Heart right ventricle (tissue), 16 donors: ENCODE measurements at regions not wholly inside any gene's neighbourhood (a gene's known extent, or its start where the extent isn't known, plus 50 kb on each side); places are given as distances from the start of the nearest gene placed in this dataset.
A peak's percentile ranks its signal among the peaks of the same experiment; 100 is the strongest.

Source experiments
- ATAC-seq, 8 donors: fragments of 200-7000 bp; cut with Tn5 transposase; one replicate each; pipeline ENCODE4 v1.9.1; 2020; ENCODE audit warnings: mild to moderate bottlenecking in 8 of 8, moderate library complexity in 8 of 8, moderate number of reproducible peaks in 1 of 8
- DNase-seq, 2 donors: peaks; one replicate each; pipeline ENCODE4 v3.0.0-alpha.2; 2020
- H3K27ac ChIP-seq, 10 donors: fragments of 200-600 bp; sonication (generic) in 2 of 10; one replicate each; pipeline versions ENCODE4 v1.5.0 to v1.8.0; 2020 to 2022; ENCODE audit warnings: mild to moderate bottlenecking in 3 of 10
- H3K27me3 ChIP-seq, 7 donors: fragments of 200-600 bp; one replicate each; pipeline ENCODE4 v1.8.0; 2021 to 2022; ENCODE audit warnings: mild to moderate bottlenecking in 2 of 7
- H3K36me3 ChIP-seq, 9 donors: fragments of 200-600 bp; sonication (generic) in 1 of 9; one replicate each; pipeline versions ENCODE4 v1.5.0 to v1.8.0; 2020 to 2022; ENCODE audit warnings: mild to moderate bottlenecking in 2 of 9
- H3K4me1 ChIP-seq, 9 donors: fragments of 200-600 bp; sonication (generic) in 1 of 9; one replicate each; pipeline versions ENCODE4 v1.5.0 to v1.8.0; 2020 to 2022; ENCODE audit warnings: mild to moderate bottlenecking in 4 of 9
- H3K4me3 ChIP-seq, 10 donors: fragments of 200-600 bp; sonication (generic) in 2 of 10; one replicate each; pipeline versions ENCODE4 v1.5.0 to v1.8.0; 2020 to 2022; ENCODE audit warnings: mild to moderate bottlenecking in 7 of 10, moderate library complexity in 2 of 10
- H3K9me3 ChIP-seq, 11 donors: fragments of 200-600 bp in 10 of 11; sonication (generic) in 2 of 11; one replicate each; pipeline versions ENCODE4 v1.5.0 to v1.8.0; 2013 to 2022; ENCODE audit warnings: mild to moderate bottlenecking in 2 of 11, control low read depth in 1 of 11, moderate library complexity in 1 of 11
- WGBS, 2 donors: extraction: QIAGEN DNeasy Blood & Tissue Kit; methylation state at CpG; one replicate each; pipeline ENCODE4 v1.1.7; 2013; ENCODE audit warnings: inconsistent platforms in 1 of 2; 5-methylcytosine and 5-hydroxymethylcytosine counted together
- intact Hi-C, 10 donors: fragments of 100-400 bp; cut with DNase I; formaldehyde crosslinking; loops; one replicate each; pipeline versions ENCODE4 v1.11.1 to v1.14.2; 2022
- TF ChIP-seq, protein P1 (sequence below), 9 donors: fragments of 200-600 bp; sonication (generic) in 2 of 9; IDR thresholded peaks; one replicate each; pipeline versions ENCODE4 v1.5.0 to v1.8.0; 2021 to 2022; ENCODE audit warnings: antibody characterized with exemption in 9 of 9, mild to moderate bottlenecking in 5 of 9, moderate library complexity in 1 of 9
- donor health status: Arrhythmogenic right ventricular cardiomyopathy.
- donor health status: ischemic (EF 13 %, LVEDD 7.1; RV severe dilation, severe dysfunction).
- donor health status: healthy with polysubstance abuse.
- donor health status: DM: no; HTN: yes; CAD: no.
- donor health status: DM: no; HTN: no; CAD: no.
- donor health status: ischemic (EF 25% LVEDD 6.9; RV normal size, moderate dysfunction).
- donor health status: ischemic (EF 25% LVEDD 5.7; RV mildly dilated, moderate dysfunction).
- donor health status: healthy.
- donor health status: DM: yes; HTN: yes; CAD: no.
- donor health status: Ischemic cardiomyopathy.
- donor health status: ischemic (EF 35%, LVEDD 5.7; RV mildly dilated, moderate dysfunction).
- donor health status: nonischemic (EF 11% LVEDD 7.7; RV severe dilation, severe dysfunction).
- donor health status: DM: yes; HTN: yes; CAD: no.
- donor health status: PGD.
- donor health status: ischemic (EF 29% LVEDD 5.4; RV normal size, mild dysfunction).
- donor health status: nonischemic (EF 23%, LVEDD 6.1; RV moderate dilation, normal function).

DNA sequence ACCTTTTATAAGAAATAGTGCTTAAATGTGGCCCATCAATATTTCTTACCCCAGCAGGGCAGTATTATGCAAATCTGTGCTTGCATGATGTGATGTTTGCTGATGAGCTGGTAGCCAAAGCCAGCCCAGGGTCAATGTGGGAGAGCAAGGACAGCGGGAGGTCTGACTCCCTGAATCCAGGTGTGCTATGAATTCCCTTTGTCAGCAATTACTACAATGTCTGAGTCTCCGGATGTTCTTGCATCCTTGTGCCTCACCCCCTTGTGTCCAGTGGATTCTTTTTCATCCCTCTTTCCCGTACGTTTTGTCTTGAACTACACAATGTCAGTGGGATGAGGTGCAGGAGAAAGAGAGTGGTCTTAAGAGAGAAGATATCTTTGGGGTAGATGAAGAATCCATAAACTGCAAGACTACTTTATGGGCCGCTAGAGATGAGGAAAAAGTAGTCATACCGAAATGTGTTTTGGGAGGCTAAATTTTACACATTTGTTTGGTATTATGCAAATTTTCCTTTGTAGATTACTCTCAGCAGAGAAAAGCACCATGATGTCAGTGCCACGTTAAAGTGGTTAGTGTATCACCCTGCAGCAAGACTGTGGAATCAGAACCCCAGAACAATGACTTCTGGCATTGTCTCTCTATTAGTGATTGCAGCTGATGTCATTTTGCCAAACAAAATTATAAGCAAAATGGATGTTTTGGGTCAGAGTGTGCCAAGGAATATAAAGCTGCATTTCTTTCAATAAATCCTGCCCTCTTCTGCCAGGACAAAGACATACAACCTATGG, 53.5 kb upstream of the TSHZ3 start:
- no peak for ATAC-seq

DNA sequence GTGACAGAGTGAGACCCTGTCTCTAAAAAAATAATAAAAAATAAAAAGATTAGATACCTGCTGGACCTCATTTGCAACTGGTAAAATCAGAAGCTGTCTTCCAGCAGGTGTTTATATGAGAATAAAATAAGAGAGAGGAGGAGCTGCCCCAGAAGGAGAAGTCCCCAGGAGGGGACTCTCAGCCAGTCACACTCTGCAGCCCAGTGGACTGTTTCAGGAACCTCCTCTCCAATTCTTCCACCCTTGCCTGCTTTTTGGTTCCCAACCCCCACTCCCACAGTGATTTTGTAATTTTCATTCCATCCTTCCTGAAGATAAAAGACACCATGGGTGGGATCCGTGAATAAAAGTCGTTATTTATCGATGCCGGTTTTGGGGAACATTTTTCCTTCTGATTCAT, 56.9 kb upstream of the TSHZ3 start:
- TF ChIP-seq, protein P1, sequence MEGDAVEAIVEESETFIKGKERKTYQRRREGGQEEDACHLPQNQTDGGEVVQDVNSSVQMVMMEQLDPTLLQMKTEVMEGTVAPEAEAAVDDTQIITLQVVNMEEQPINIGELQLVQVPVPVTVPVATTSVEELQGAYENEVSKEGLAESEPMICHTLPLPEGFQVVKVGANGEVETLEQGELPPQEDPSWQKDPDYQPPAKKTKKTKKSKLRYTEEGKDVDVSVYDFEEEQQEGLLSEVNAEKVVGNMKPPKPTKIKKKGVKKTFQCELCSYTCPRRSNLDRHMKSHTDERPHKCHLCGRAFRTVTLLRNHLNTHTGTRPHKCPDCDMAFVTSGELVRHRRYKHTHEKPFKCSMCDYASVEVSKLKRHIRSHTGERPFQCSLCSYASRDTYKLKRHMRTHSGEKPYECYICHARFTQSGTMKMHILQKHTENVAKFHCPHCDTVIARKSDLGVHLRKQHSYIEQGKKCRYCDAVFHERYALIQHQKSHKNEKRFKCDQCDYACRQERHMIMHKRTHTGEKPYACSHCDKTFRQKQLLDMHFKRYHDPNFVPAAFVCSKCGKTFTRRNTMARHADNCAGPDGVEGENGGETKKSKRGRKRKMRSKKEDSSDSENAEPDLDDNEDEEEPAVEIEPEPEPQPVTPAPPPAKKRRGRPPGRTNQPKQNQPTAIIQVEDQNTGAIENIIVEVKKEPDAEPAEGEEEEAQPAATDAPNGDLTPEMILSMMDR (IDR thresholded peaks at IDR 0.05), result no peak
- ATAC-seq, result no peak
- 89 to 91% methylated on average over 4 of the region's 4 CpGs for WGBS, 2 donors

More for the DNA sequence above, 53.5 kb upstream of the TSHZ3 start:
- Histone ChIP-seq H3K27me3 (peaks cover 0 to 26% (median 7%) of the 10 kb centered on the region in 7 donors), H3K4me1 (no peaks in the 10 kb centered on the region), H3K9me3 (no peaks in the 10 kb centered on the region), H3K36me3 (no peaks in the 10 kb centered on the region), H3K27ac (no peak overlapping the region), H3K4me3 (no peak overlapping the region)
- intact Hi-C loops, result no loop called here
- no peak for DNase-seq
- TF ChIP-seq, protein P1 (IDR thresholded peaks at IDR 0.05), result no peak
- WGBS, 2 donors, result 76 to 83% methylated on average over 7 of the region's 7 CpGs

DNA sequence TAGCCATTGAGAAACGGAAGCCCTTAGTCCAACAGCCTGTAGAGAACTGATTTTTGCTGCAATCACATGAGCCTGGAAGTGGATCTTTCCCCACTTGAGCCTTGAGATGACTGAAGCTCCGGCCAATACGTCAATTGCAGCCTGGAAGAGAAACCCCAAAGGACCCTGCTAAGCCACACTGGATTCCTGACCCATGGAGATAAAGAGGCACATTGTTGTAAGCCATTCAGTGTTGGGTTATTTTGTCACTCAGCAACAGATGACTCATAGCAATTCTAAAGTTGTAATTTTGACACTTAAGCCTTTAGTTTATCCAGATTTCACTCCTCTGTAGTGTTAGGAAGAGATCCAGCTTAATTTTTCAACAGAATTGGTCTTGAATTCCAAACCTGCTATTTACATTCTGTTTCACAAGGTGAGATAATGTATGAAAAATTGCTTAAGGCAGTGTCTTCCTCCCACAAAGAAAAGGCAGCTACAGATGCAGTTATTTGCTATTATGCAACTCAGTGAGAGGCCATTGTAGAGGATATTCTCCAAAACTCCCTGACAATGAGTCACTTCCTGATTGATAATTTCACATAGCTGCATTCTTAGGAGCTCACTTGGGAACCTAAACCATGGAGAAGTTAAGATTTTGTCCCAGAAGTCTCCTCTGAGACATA, 59.4 kb upstream of the TSHZ3 start:
- H3K27ac ChIP-seq, result peak overlapping the region in 8 of 10 donors; percentile 17 to 73 (median 50)

More for the DNA sequence above, 56.9 kb upstream of the TSHZ3 start:
- H3K36me3 ChIP-seq, result no peaks in the 10 kb centered on the region
- peaks cover 0 to 16% (median 0%) of the 10 kb centered on the region in 9 donors for H3K4me1 ChIP-seq
- H3K9me3 ChIP-seq, result no peaks in the 10 kb centered on the region
- no peak for DNase-seq
- intact Hi-C loops, result no loop called here
- H3K4me3 ChIP-seq, result no peak overlapping the region
- peaks cover 0 to 10% (median 6%) of the 10 kb centered on the region in 7 donors for H3K27me3 ChIP-seq
- H3K27ac ChIP-seq, result no peak overlapping the region

DNA sequence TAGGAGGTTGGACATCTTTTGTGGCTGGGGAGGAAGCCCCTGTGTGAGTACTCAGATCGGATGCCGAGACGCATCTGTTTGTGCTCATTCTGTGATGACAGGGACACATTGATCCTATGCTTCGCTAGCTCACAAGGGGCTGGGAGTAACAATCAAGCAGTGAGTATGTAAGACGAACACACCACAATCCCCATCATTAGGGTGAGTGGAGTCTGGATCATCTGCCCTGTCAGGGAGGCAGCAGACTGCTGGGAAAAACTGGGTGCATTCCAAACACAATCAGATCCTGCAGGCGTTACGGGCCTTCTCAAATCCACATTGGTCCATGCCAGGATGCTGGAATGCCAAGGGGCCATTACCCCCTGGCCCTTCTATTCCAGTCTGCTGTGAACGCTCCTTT, 64.1 kb upstream of the TSHZ3 start:
- peaks cover 0 to 24% (median 7%) of the 10 kb centered on the region in 7 donors for H3K27me3 ChIP-seq
- H3K4me1 ChIP-seq, result peaks cover 0 to 11% (median 0%) of the 10 kb centered on the region in 9 donors
- TF ChIP-seq, protein P1 (IDR thresholded peaks at IDR 0.05), result no peak
- ATAC-seq, result no peak
- DNase-seq, result no peak
- no peak overlapping the region for H3K4me3 ChIP-seq
- H3K9me3 ChIP-seq, result no peaks in the 10 kb centered on the region
- intact Hi-C loops, result no loop called here
- H3K27ac ChIP-seq, result no peak overlapping the region
- H3K36me3 ChIP-seq, result no peaks in the 10 kb centered on the region
- WGBS, 2 donors, result 70 to 77% methylated on average over 8 of the region's 8 CpGs

More for the DNA sequence above, 59.4 kb upstream of the TSHZ3 start:
- peak; percentile 62 to 97 (median 88) for ATAC-seq
- H3K36me3 ChIP-seq, result no peaks in the 10 kb centered on the region
- peaks cover 0 to 16% (median 0%) of the 10 kb centered on the region in 9 donors for H3K4me1 ChIP-seq
- no peaks in the 10 kb centered on the region for H3K9me3 ChIP-seq
- TF ChIP-seq, protein P1 (IDR thresholded peaks at IDR 0.05), result no peak
- no peak overlapping the region for H3K4me3 ChIP-seq
- 43 to 54% methylated on average over 3 of the region's 3 CpGs for WGBS, 2 donors
- intact Hi-C loops, result no loop called here
- peaks cover 0 to 7% (median 0%) of the 10 kb centered on the region in 7 donors for H3K27me3 ChIP-seq
- peak in 1 of 2 donors; percentile 29 for DNase-seq
